Kidney epithelial cell (primary cell): ENCODE measurements at regions not wholly inside any gene's neighbourhood (a gene's known extent, or its start where the extent isn't known, plus 50 kb on each side); places are given as distances from the start of the nearest gene placed in this dataset.

Experiments
- DNase-seq: peaks from one replicate; pipeline ENCODE4 v3.0.0-alpha.2; 2010; ENCODE audit warnings: low read depth
- H3K27me3 ChIP-seq: 2 replicates; pipeline ENCODE4 v1.6.0; 2011; ENCODE audit warnings: low read length; ENCODE audit not compliant: control insufficient read depth, insufficient read depth
- H3K36me3 ChIP-seq: 2 replicates; pipeline ENCODE4 v1.5.1; 2011; ENCODE audit warnings: low read length; ENCODE audit not compliant: control insufficient read depth, insufficient read depth
- H3K4me3 ChIP-seq: 2 replicates; pipeline ENCODE4 v1.5.1; 2011; ENCODE audit warnings: low read depth, mild to moderate bottlenecking, control low read depth, low read length
- TF ChIP-seq, protein P1 (sequence below): IDR thresholded peaks from 2 replicates; pipeline ENCODE4 v1.5.1; 2011; ENCODE audit warnings: mild to moderate bottlenecking, moderate library complexity, low read length, control low read depth, inconsistent platforms; ENCODE audit not compliant: insufficient read depth, poor library complexity, severe bottlenecking

- Histone ChIP-seq H3K27me3 (no peaks in the 10 kb centered on the region), H3K36me3 (no peaks in the 10 kb centered on the region), H3K4me3 (no peak overlapping the region)
- no peak for DNase-seq
- TF ChIP-seq, protein P1, sequence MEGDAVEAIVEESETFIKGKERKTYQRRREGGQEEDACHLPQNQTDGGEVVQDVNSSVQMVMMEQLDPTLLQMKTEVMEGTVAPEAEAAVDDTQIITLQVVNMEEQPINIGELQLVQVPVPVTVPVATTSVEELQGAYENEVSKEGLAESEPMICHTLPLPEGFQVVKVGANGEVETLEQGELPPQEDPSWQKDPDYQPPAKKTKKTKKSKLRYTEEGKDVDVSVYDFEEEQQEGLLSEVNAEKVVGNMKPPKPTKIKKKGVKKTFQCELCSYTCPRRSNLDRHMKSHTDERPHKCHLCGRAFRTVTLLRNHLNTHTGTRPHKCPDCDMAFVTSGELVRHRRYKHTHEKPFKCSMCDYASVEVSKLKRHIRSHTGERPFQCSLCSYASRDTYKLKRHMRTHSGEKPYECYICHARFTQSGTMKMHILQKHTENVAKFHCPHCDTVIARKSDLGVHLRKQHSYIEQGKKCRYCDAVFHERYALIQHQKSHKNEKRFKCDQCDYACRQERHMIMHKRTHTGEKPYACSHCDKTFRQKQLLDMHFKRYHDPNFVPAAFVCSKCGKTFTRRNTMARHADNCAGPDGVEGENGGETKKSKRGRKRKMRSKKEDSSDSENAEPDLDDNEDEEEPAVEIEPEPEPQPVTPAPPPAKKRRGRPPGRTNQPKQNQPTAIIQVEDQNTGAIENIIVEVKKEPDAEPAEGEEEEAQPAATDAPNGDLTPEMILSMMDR, result no peak
Measured at GRCh38 chr7:33661430-33662160, 243.7 kb upstream of the BMPER start.

DNA sequence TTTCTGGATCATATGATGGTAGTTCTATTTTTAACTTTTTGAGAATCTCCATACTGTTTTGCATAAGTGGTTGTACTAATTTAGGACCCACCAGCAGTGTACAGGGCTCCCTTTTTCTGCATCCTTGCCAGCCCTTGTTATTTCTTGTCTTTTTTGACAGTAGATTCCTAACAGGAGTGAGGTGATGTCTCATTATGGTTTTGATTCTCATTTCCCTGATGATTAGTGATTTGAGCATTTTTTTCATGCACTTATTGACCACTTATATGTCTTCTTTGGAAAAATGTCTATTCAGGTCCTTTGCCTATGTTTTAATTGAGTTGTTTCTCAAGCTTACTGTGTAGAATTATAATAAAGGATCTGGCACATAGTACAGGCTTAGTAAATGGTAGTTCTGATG lies 238.8 kb upstream of the BMPER start:
- no peak for DNase-seq
- Histone ChIP-seq H3K4me3 (no peak overlapping the region), H3K27me3 (no peaks in the 10 kb centered on the region), H3K36me3 (no peaks in the 10 kb centered on the region)
- TF ChIP-seq, protein P1, result no peak

DNA sequence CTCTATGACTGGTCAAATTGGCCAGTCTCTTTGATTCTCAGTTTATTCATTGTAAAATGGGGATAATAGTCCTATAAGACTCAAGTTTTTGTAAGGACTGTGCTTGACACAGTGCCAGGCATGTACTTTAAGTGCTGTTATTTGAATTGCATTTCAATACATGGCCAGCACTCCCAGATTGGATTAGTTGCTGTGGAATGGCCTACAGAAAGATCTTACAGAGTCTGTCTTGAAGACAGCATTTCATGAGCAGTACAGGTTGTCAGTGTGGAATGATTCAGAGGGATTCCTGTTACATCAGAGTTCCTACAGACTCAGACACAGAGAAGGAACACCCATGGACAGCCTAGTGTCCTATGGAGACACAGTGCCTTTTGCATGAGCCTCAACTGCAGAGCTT lies 238.1 kb upstream of the BMPER start:
- Histone ChIP-seq H3K27me3 (no peaks in the 10 kb centered on the region), H3K36me3 (no peaks in the 10 kb centered on the region), H3K4me3 (no peak overlapping the region)
- peak; percentile 38 for DNase-seq
- TF ChIP-seq, protein P1, result no peak

GRCh38 chr7:33669251-33669670 lies 236.1 kb upstream of the BMPER start:
- Histone ChIP-seq H3K36me3 (no peaks in the 10 kb centered on the region), H3K27me3 (no peaks in the 10 kb centered on the region), H3K4me3 (no peak overlapping the region)
- peak; percentile 51 for DNase-seq
- TF ChIP-seq, protein P1, result no peak

DNA sequence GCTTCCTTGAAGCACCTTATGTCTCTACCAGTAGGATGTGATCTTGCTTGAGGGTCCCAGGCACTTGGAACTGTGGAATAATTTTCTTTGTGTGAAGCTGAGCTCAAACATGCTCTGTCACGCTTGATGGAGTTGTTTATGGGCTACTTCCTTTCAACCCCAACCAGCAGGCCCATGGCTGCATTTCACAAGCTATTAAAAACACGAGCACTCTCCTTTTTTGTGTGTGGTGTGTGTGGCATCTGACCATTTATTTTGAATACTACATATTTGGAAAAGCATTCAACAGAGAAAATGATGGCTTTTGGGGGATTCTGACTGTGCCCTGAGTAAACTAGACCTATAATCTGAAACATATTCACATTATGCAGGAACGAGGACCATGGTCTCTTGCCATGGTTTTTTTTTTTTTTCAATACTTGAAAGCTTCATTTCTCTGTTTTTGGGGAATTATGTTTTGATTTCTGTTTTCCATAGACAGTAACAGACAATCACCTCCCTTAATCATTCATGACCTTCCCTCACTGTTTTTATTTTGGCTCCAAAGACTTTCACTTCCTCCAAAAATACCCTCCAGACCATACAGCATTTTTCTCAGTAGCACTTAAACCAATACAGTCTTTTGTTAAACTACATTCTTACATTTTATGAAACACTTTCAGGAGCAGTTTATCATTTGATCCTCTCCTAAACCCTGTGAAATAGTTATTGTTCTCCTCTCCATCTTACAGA lies 233.6 kb upstream of the BMPER start:
- TF ChIP-seq, protein P1, result no peak
- no peak for DNase-seq
- H3K36me3 ChIP-seq, result no peaks in the 10 kb centered on the region

More for the DNA sequence above, 233.6 kb upstream of the BMPER start:
- Histone ChIP-seq H3K27me3 (no peaks in the 10 kb centered on the region), H3K4me3 (no peak overlapping the region)
